Activated T-helper 1 cell treated with anti-CD3 and anti-CD28 coated beads, Interleukin-12 subunit alpha, Interleukin-12 subunit beta, Interleukin-2, Interleukin-4 antibody, amounts not matched to agents 30 ng/mL and 10 ng/mL and 1 ng/mL, durations not matched to agents 14 hours and 24 hours and 36 hours (primary cell): ENCODE measurements at regions not wholly inside any gene's neighbourhood (a gene's known extent, or its start where the extent isn't known, plus 50 kb on each side); places are given as distances from the start of the nearest gene placed in this dataset.

Experiments
- DNase-seq: peaks from one replicate; pipeline ENCODE4 v3.0.0; 2021; ENCODE audit warnings: low spot score
- H3K27ac Mint-ChIP-seq: one replicate; pipeline ENCODE4 v1.8.0; 2021; ENCODE audit warnings: mild to moderate bottlenecking, mixed read lengths
- H3K27me3 Mint-ChIP-seq: one replicate; pipeline ENCODE4 v1.8.0; 2022; ENCODE audit warnings: mild to moderate bottlenecking, moderate library complexity, mixed read lengths; ENCODE audit not compliant: insufficient read depth
- H3K36me3 Mint-ChIP-seq: one replicate; pipeline ENCODE4 v1.8.0; 2021; ENCODE audit warnings: low read depth, mixed read lengths
- H3K4me1 Mint-ChIP-seq: one replicate; pipeline ENCODE4 v1.8.0; 2021; ENCODE audit warnings: low read depth, mixed read lengths
- H3K4me3 Mint-ChIP-seq: one replicate; pipeline ENCODE4 v1.8.0; 2021; ENCODE audit warnings: mild to moderate bottlenecking, moderate library complexity, mixed read lengths
- H3K9me3 Mint-ChIP-seq: one replicate; pipeline ENCODE4 v1.8.0; 2021; ENCODE audit warnings: mixed read lengths
- intact Hi-C: fragments of 100-400 bp; cut with micrococcal nuclease; formaldehyde crosslinking; loops from one replicate; pipeline ENCODE4 v1.15.1; 2024

DNA sequence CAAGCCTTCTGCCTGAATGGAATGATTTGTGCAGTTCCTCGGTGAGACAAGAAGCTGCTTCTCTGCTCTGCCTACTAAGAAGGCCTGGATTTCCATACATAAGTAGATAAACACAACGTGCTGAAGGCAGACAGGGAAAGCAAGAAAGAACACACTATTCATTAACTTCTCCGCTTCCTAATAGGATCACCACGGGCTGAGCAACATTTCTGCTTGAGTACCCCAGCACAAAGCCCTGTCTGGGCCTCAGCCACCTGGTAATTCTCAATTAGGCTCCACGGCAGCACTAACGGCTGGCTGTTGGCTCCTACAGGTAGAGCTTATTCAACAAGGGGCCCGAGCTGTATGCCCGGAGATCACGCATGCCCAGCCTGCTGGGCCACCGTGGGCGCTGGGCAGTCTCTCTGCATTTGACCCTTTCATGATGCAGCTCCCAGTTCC is 1156.6 kb downstream of the TBC1D22A start:
- no peak for DNase-seq
- Mint-ChIP-seq H3K27ac (no peak overlapping the region), H3K9me3 (peaks cover 5% of the 10 kb centered on the region), H3K27me3 (peaks cover 8% of the 10 kb centered on the region), H3K4me1 (no peaks in the 10 kb centered on the region), H3K36me3 (no peaks in the 10 kb centered on the region), H3K4me3 (no peak overlapping the region)
- intact Hi-C loops, result no loop called here

DNA sequence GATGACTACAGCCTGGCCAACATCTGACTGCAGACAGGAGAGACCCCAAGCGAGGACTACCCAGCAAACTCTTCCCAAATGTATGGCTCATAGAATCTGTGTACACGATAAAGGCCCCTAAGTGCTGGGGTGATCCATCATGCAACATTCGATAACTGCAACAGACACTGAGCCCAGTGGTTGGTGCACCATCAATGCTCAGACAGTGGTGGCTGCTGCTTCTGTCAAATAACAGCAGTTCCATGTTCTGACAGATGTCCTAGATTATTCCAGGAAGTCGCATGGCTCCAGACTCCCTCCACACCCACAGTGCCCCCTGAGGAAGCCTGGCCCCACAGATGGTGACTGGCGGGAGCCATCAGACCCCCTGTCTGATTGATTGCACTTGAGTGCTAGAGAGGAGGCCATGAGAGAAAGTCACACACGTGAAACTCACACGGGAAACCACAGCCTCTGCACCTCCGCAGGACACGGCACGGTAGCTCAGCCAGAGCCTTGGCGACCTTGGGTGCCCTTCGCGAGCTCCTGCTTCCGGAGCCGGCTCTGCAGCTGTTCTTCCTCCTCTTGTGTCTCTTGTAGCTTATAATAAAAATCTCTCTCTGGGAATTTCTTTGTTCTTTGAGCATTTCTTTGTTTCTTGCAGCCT is 1155.9 kb downstream of the TBC1D22A start:
- Mint-ChIP-seq H3K4me1 (no peaks in the 10 kb centered on the region), H3K27me3 (peaks cover 8% of the 10 kb centered on the region), H3K36me3 (no peaks in the 10 kb centered on the region), H3K4me3 (no peak overlapping the region), H3K27ac (no peak overlapping the region), H3K9me3 (no peaks in the 10 kb centered on the region)
- DNase-seq, result no peak
- intact Hi-C loops, result no loop called here

DNA sequence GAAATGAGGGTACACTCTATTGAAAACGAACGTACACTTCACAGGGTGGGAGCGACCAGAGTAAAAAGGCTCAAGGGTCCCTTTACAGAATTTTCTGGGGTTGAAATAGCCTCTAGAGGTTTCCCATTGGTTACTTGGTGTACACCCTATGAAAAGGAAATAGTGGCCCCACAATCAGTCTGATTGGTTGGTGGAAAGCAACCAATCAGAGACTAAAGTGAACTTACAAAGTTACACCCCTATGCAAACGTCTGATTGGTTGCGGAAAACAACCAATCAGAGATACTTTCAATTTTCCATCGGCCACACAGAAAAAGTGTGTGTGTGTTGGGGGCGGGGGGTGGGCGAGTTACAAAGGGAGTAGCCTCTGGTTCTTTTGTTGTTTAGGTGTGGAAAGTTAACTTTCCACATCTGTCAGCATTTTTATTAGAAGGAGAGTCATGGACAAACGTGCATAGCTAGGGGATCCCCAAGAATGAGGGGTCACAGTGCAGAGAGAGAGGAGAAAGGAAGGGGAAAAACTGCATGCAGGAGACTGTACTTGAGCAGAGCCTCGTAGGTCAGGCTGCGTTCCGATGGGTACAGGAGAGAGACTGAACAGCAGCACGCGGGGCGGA is 1152.1 kb downstream of the TBC1D22A start:
- no peaks in the 10 kb centered on the region for H3K36me3 Mint-ChIP-seq
- H3K9me3 Mint-ChIP-seq, result peaks cover 15% of the 10 kb centered on the region
- intact Hi-C loops, result no loop called here
- no peak for DNase-seq
- no peak overlapping the region for H3K27ac Mint-ChIP-seq
- no peaks in the 10 kb centered on the region for H3K4me1 Mint-ChIP-seq
- peaks cover 6% of the 10 kb centered on the region for H3K27me3 Mint-ChIP-seq
- H3K4me3 Mint-ChIP-seq, result no peak overlapping the region

DNA sequence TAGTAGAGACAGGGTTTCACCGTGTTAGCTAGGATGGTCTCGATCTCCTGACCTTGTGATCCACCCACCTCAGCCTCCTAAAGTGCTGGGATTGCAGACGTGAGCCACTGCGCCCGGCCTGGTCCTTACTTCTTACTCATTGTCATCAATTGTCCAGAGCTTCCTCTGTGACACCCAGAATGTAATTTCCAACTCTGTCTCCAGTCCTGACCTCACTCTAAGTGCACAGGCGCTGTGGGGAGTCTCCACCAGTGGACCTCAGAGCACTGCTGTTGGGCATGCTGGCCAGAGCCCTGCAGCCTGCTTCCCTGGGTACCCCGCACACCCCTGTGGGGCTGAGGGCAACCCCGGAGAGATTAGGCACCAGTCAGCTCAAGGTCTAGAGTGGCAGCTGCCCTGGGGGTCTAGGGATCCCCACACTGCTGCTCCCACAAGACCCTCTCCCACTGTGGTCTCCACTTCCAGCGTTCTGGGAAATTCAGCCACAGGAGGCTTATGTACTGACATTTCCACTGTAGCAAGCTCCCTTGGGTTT is 1140.3 kb downstream of the TBC1D22A start:
- Mint-ChIP-seq H3K9me3 (no peaks in the 10 kb centered on the region), H3K4me3 (no peak overlapping the region), H3K27me3 (no peaks in the 10 kb centered on the region), H3K4me1 (no peaks in the 10 kb centered on the region), H3K27ac (no peak overlapping the region), H3K36me3 (no peaks in the 10 kb centered on the region)
- no peak for DNase-seq
- intact Hi-C loops, result no loop called here

DNA sequence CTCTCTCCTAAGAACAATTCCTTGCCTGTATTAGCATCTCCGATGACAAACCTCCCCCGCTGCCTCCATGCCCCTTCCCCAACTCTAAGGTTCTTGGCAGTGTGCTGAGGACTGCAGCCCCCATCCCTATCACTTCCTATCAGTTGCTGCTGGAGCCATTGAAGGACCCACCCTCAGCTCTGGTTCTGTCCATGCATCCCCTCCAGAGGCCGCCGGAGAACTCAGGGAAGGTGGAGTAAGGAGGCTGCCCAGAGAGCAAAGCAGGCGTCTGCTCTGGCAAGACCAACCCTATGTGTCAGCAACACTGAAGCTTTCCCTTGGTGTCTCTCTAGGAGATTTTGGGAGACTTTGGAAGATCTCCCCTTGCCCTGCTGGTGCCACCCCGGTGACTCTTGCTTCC is 1139.5 kb downstream of the TBC1D22A start:
- Mint-ChIP-seq H3K27me3 (no peaks in the 10 kb centered on the region), H3K4me3 (no peak overlapping the region), H3K36me3 (no peaks in the 10 kb centered on the region), H3K27ac (no peak overlapping the region), H3K4me1 (no peaks in the 10 kb centered on the region), H3K9me3 (no peaks in the 10 kb centered on the region)
- DNase-seq, result no peak
- intact Hi-C loops, result no loop called here

DNA sequence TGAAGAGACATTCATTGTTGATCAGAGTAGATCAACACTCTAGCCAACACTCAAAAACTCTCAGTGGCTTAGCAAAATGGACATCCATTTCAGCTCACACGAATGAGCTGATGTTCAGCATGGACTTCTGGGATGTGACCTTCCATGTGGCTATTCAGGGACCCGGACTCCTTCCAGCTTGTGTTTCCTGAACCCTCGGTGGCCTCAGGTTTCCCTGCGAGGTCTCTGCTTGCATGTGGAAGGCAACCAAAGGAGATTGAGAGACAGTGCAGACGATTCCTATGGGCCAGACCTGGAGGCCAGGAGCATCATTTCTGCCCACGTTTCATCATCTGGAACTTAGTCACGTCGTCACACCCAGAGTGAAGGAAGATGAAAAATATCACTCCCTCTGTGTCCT is 1137.4 kb downstream of the TBC1D22A start:
- H3K27me3 Mint-ChIP-seq, result no peaks in the 10 kb centered on the region
- H3K4me3 Mint-ChIP-seq, result no peak overlapping the region
- no peaks in the 10 kb centered on the region for H3K9me3 Mint-ChIP-seq
- DNase-seq, result no peak
- H3K36me3 Mint-ChIP-seq, result no peaks in the 10 kb centered on the region
- H3K27ac Mint-ChIP-seq, result no peak overlapping the region
- intact Hi-C loops, result no loop called here
- no peaks in the 10 kb centered on the region for H3K4me1 Mint-ChIP-seq

DNA sequence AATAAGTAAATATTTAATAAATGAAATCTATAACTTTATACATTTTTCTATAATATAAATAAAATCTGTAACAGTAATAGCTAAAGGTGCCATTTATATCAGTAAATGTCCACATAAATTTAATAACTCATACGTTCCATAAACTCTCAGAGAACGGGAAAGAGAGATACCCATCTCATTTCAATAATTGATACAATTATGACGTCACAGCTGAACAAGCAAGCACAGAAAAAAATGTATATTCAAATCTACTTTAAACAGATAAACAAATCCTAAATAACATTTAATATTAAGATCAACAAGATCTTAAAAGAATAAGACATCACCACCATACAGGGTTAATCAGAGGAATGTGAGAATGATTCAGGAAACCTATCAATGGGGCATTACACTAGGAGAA is 1136.5 kb downstream of the TBC1D22A start:
- H3K9me3 Mint-ChIP-seq, result no peaks in the 10 kb centered on the region
- no peaks in the 10 kb centered on the region for H3K4me1 Mint-ChIP-seq
- no peaks in the 10 kb centered on the region for H3K36me3 Mint-ChIP-seq
- intact Hi-C loops, result no loop called here
- H3K27ac Mint-ChIP-seq, result no peak overlapping the region
- H3K4me3 Mint-ChIP-seq, result no peak overlapping the region
- DNase-seq, result no peak
- H3K27me3 Mint-ChIP-seq, result no peaks in the 10 kb centered on the region

DNA sequence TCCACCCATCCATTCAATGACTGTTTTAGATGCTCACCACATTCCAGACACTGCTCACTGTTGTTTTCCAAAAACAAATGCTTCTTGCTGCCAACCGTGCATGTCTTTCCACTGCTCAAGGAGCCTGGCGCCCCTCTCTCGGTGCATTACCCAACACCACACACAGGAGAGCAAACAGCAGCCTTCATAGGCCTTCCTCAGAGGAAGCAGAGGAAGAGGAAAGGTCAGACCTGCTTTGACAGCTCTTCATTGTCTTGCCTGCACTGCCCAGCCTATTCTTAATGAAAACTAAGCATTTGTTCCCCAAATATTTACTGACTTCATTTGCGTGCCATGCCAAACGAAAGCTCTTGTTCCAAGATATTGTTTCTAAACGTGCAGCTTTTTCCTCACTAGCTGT is 1129.2 kb downstream of the TBC1D22A start:
- DNase-seq, result no peak
- H3K4me1 Mint-ChIP-seq, result no peaks in the 10 kb centered on the region
- no peaks in the 10 kb centered on the region for H3K9me3 Mint-ChIP-seq
- H3K27me3 Mint-ChIP-seq, result no peaks in the 10 kb centered on the region
- H3K36me3 Mint-ChIP-seq, result no peaks in the 10 kb centered on the region
- no peak overlapping the region for H3K4me3 Mint-ChIP-seq
- intact Hi-C loops, result no loop called here
- H3K27ac Mint-ChIP-seq, result no peak overlapping the region

DNA sequence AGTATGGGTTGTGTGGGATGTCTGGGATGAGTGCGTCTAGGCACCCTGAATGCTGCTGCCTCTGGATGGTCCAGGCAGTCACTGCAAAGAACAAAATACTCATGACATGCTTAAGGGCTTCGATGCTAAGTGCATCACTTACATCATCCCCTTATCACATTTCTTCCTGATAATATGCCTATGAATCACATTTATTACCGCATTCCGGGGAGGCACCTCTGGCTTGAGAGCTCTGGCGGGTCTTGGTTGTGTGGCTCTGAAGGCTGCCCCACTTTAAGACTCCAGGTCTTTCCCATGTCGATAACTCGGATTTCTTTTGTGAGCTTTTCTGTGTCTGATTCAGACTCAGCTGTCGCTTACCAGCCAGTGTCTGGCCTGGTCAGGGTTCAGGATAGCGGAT is 1126.4 kb downstream of the TBC1D22A start:
- H3K4me1 Mint-ChIP-seq, result no peaks in the 10 kb centered on the region
- no peaks in the 10 kb centered on the region for H3K36me3 Mint-ChIP-seq
- no peak overlapping the region for H3K27ac Mint-ChIP-seq
- H3K4me3 Mint-ChIP-seq, result no peak overlapping the region
- DNase-seq, result no peak
- intact Hi-C loops, result no loop called here
- H3K9me3 Mint-ChIP-seq, result no peaks in the 10 kb centered on the region
- no peaks in the 10 kb centered on the region for H3K27me3 Mint-ChIP-seq

DNA sequence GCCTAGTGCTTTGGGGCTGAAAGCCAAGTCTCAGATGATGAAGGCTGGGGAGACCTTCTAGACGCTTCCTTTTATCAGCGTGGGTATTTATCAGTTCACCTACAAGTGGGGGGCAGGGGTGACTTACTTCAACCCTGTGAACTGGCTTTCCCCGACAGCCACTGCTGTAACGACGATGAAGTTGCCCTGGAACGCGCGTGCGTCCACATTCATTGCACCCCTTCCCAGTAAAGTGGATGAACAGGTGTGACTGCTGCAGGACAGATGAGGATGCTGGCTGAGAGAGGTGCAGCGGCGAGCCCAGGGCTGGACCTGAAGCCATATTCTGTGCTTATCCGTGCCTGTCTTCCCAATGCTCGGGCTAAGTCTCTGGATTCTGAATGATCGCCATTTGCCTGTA is 1122.3 kb downstream of the TBC1D22A start:
- intact Hi-C loops, result no loop called here
- no peaks in the 10 kb centered on the region for H3K4me1 Mint-ChIP-seq
- H3K27ac Mint-ChIP-seq, result no peak overlapping the region

DNA sequence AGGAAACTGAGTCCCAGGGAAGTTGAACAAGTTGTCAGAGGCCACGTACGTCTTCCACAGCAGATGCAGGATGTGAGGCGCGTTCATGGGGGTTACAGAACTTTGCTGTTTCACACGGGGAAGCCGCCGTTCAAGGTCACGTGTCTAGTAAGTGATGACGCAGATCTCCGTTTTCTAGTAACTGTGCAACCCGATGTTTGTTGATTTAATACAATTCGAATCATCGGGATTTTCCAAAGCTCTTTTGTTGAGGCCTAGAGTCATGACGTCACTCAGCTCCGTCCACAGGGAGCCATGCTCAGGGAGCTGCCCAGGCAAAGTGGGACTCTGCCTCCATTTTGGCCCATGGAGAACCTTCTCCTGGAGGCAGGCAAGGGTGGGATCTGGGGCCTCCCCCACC is 1121.8 kb downstream of the TBC1D22A start:
- H3K27me3 Mint-ChIP-seq, result no peaks in the 10 kb centered on the region
- no peaks in the 10 kb centered on the region for H3K9me3 Mint-ChIP-seq
- H3K36me3 Mint-ChIP-seq, result no peaks in the 10 kb centered on the region
- H3K27ac Mint-ChIP-seq, result no peak overlapping the region
- no peak for DNase-seq
- intact Hi-C loops, result no loop called here
- H3K4me1 Mint-ChIP-seq, result no peaks in the 10 kb centered on the region
- no peak overlapping the region for H3K4me3 Mint-ChIP-seq

More for the DNA sequence above, 1122.3 kb downstream of the TBC1D22A start:
- Mint-ChIP-seq H3K36me3 (no peaks in the 10 kb centered on the region), H3K9me3 (no peaks in the 10 kb centered on the region), H3K4me3 (no peak overlapping the region), H3K27me3 (no peaks in the 10 kb centered on the region)
- DNase-seq, result no peak

DNA sequence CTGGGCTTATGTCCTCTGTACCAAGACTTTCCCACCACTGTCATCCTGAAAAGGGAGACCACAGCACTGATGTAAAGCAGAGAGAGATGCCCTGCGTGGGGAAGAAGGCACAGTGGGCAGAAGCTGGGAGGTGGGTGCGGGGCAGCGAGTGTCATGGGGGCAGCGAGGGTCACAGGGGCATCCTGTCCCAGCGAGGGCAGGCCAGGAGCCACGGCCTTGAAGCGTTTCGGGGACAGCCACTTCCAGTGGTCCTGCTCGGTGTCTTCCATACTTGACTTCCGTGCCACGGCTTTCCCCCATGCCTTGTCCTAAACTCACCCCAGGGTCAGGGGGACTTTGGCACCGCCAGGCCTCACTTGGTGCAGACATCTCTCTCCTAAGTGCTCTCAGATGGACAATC is 1121.3 kb downstream of the TBC1D22A start:
- Mint-ChIP-seq H3K36me3 (no peaks in the 10 kb centered on the region), H3K4me3 (no peak overlapping the region), H3K27ac (no peak overlapping the region), H3K9me3 (no peaks in the 10 kb centered on the region), H3K4me1 (no peaks in the 10 kb centered on the region), H3K27me3 (no peaks in the 10 kb centered on the region)
- intact Hi-C loops, result no loop called here
- DNase-seq, result no peak

DNA sequence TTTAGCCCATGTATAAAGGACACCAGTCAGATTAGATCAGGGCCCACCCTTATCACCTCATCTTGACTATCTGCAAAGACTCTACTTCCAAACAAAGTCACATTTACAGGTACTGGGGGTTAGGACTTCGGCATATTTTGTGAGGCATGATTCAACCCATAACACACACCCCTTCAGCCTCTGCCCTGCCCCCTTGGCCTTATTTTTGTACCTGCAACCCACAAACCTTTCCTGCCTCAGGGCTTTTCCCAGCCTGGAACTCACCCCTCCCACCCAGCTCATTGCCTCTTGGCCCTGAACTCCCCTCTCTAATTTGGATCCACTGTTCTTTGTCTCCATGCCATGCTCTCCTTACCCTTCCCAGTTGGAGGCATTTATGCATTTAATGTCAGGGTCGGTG is 1116.9 kb downstream of the TBC1D22A start:
- no peaks in the 10 kb centered on the region for H3K4me1 Mint-ChIP-seq
- DNase-seq, result no peak
- no peak overlapping the region for H3K4me3 Mint-ChIP-seq
- H3K36me3 Mint-ChIP-seq, result no peaks in the 10 kb centered on the region
- no peak overlapping the region for H3K27ac Mint-ChIP-seq
- H3K27me3 Mint-ChIP-seq, result peaks cover 4% of the 10 kb centered on the region
- no peaks in the 10 kb centered on the region for H3K9me3 Mint-ChIP-seq
- intact Hi-C loops, result no loop called here
